ENCODE measurements at regions not wholly inside any gene's neighbourhood (a gene's known extent, or its start where the extent isn't known, plus 50 kb on each side); places are given as distances from the start of the nearest gene placed in this dataset.

DNA sequence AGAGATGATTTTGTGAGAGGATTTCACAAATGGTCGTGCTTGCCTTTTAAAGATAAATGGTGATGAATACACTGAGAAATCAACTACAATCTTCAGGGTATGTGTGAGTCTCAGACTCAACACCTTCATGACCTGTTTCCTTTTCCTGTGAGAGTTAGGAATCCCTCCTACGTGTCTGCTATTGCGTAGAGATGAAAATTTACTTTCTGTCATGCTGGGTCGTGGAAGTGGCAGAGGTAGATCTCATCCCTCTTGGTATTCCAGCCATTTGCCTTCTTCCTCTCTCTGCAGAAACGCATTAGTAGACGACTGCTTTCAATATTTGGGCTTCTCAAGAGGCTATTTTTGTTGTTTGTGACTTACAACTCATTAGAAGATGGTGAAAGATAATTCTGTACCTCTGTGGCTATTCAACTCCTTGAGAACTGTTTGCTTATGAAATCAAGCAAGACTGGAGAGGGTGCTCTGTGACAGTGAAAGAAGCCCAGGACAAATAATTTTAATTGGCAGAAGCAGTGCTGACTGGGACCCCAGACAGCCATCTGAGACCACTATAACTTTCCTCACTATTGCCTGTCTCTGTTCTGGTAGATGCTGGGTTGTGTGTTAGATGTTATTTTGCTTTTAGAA, 233.1 kb downstream of the LACC1 start:
- TF ChIP-seq, protein P1, sequence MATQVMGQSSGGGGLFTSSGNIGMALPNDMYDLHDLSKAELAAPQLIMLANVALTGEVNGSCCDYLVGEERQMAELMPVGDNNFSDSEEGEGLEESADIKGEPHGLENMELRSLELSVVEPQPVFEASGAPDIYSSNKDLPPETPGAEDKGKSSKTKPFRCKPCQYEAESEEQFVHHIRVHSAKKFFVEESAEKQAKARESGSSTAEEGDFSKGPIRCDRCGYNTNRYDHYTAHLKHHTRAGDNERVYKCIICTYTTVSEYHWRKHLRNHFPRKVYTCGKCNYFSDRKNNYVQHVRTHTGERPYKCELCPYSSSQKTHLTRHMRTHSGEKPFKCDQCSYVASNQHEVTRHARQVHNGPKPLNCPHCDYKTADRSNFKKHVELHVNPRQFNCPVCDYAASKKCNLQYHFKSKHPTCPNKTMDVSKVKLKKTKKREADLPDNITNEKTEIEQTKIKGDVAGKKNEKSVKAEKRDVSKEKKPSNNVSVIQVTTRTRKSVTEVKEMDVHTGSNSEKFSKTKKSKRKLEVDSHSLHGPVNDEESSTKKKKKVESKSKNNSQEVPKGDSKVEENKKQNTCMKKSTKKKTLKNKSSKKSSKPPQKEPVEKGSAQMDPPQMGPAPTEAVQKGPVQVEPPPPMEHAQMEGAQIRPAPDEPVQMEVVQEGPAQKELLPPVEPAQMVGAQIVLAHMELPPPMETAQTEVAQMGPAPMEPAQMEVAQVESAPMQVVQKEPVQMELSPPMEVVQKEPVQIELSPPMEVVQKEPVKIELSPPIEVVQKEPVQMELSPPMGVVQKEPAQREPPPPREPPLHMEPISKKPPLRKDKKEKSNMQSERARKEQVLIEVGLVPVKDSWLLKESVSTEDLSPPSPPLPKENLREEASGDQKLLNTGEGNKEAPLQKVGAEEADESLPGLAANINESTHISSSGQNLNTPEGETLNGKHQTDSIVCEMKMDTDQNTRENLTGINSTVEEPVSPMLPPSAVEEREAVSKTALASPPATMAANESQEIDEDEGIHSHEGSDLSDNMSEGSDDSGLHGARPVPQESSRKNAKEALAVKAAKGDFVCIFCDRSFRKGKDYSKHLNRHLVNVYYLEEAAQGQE (IDR thresholded peaks at IDR 0.05; ENCODE audit: low read depth), result no peak
- TF ChIP-seq, protein P2, sequence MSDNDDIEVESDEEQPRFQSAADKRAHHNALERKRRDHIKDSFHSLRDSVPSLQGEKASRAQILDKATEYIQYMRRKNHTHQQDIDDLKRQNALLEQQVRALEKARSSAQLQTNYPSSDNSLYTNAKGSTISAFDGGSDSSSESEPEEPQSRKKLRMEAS (IDR thresholded peaks at IDR 0.05), result no peak
- TF ChIP-seq YY1 (IDR thresholded peaks at IDR 0.05; ENCODE audit: low read depth) (no peak), EP300 (IDR thresholded peaks at IDR 0.05; ENCODE audit: borderline replicate concordance) (no peak), CEBPB (IDR thresholded peaks at IDR 0.05) (no peak), RAD21 (IDR thresholded peaks at IDR 0.05; ENCODE audit: low read depth) (no peak), TAF1 (IDR thresholded peaks at IDR 0.05; ENCODE audit: low read depth) (no peak), TCF12 (IDR thresholded peaks at IDR 0.05; ENCODE audit: low read depth) (no peak), FOXM1 (IDR thresholded peaks at IDR 0.05; ENCODE audit: borderline replicate concordance, low read depth) (no peak), TEAD4 (IDR thresholded peaks at IDR 0.05) (no peak), EGR1 (IDR thresholded peaks at IDR 0.05) (no peak), CREB1 (IDR thresholded peaks at IDR 0.05; ENCODE audit: low read depth) (no peak)
- TF ChIP-seq, protein P3, sequence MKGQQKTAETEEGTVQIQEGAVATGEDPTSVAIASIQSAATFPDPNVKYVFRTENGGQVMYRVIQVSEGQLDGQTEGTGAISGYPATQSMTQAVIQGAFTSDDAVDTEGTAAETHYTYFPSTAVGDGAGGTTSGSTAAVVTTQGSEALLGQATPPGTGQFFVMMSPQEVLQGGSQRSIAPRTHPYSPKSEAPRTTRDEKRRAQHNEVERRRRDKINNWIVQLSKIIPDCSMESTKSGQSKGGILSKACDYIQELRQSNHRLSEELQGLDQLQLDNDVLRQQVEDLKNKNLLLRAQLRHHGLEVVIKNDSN (IDR thresholded peaks at IDR 0.05), result no peak
